ENCODE measurements at regions not wholly inside any gene's neighbourhood (a gene's known extent, or its start where the extent isn't known, plus 50 kb on each side); places are given as distances from the start of the nearest gene placed in this dataset.
"Not testable (repeated sequence)": the region's sequence is repeated elsewhere in the genome, so short reads cannot be mapped to it uniquely, and the experiment has no call there.

GRCh38 chrY:7588176-7588575, 676.6 kb upstream of the AMELY start:
- peak; percentile 82; the same call in 2 of the 3 replicates for ATAC-seq (ENCODE audit: low read depth)
- H3K36me3 ChIP-seq (ENCODE audit: low read depth); H3K4me3 ChIP-seq (ENCODE audit: severe bottlenecking); H3K9me3 ChIP-seq (ENCODE audit: severe bottlenecking); H3K27me3 ChIP-seq (ENCODE audit: insufficient read depth, poor library complexity, severe bottlenecking); H3K4me1 ChIP-seq (ENCODE audit: insufficient read depth, poor library complexity, severe bottlenecking); DNase-seq (ENCODE audit: low spot score): not testable (repeated sequence)
- peak overlapping the region; percentile 26 for H3K27ac ChIP-seq (ENCODE audit: poor library complexity, severe bottlenecking)

- no peaks in the 10 kb centered on the region for H3K36me3 ChIP-seq (ENCODE audit: low read depth)
- ATAC-seq (ENCODE audit: low read depth) (peak; percentile 82), DNase-seq (ENCODE audit: low spot score) (no peak)
- peaks cover 12% of the 10 kb centered on the region for H3K4me1 ChIP-seq (ENCODE audit: insufficient read depth, poor library complexity, severe bottlenecking)
- H3K9me3 ChIP-seq (ENCODE audit: severe bottlenecking) = no peaks in the 10 kb centered on the region
- no peak for TF ChIP-seq CTCF (IDR thresholded peaks at IDR 0.05; ENCODE audit: poor library complexity, severe bottlenecking)
- H3K27ac ChIP-seq (ENCODE audit: poor library complexity, severe bottlenecking) = no peak overlapping the region
- H3K27me3 ChIP-seq (ENCODE audit: insufficient read depth, poor library complexity, severe bottlenecking) = no peaks in the 10 kb centered on the region
- H3K4me3 ChIP-seq (ENCODE audit: severe bottlenecking) = no peak overlapping the region
Observed at GRCh38 chrY:7562541-7562940, 651.0 kb upstream of the AMELY start.

GRCh38 chrY:7557675-7558074, 646.1 kb upstream of the AMELY start:
- Histone ChIP-seq H3K27ac (ENCODE audit: poor library complexity, severe bottlenecking) (no peak overlapping the region), H3K4me3 (ENCODE audit: severe bottlenecking) (no peak overlapping the region), H3K36me3 (ENCODE audit: low read depth) (no peaks in the 10 kb centered on the region), H3K27me3 (ENCODE audit: insufficient read depth, poor library complexity, severe bottlenecking) (no peaks in the 10 kb centered on the region), H3K4me1 (ENCODE audit: insufficient read depth, poor library complexity, severe bottlenecking) (peaks cover 8% of the 10 kb centered on the region), H3K9me3 (ENCODE audit: severe bottlenecking) (no peaks in the 10 kb centered on the region)
- ATAC-seq (ENCODE audit: low read depth) (peak; percentile 50; the same call in 1 of the 3 replicates), DNase-seq (ENCODE audit: low spot score) (no peak)
- TF ChIP-seq CTCF (IDR thresholded peaks at IDR 0.05; ENCODE audit: poor library complexity, severe bottlenecking) = peak; percentile 39

- Histone ChIP-seq H3K4me1 (ENCODE audit: insufficient read depth, poor library complexity, severe bottlenecking) (no peaks in the 10 kb centered on the region), H3K9me3 (ENCODE audit: severe bottlenecking) (no peaks in the 10 kb centered on the region), H3K36me3 (ENCODE audit: low read depth) (no peaks in the 10 kb centered on the region), H3K27me3 (ENCODE audit: insufficient read depth, poor library complexity, severe bottlenecking) (no peaks in the 10 kb centered on the region), H3K27ac (ENCODE audit: poor library complexity, severe bottlenecking) (no peak overlapping the region), H3K4me3 (ENCODE audit: severe bottlenecking) (no peak overlapping the region)
- ATAC-seq (ENCODE audit: low read depth) (no peak), DNase-seq (ENCODE audit: low spot score) (no peak)
- no peak for TF ChIP-seq CTCF (IDR thresholded peaks at IDR 0.05; ENCODE audit: poor library complexity, severe bottlenecking)
Observed at GRCh38 chrY:7555006-7555405, 643.5 kb upstream of the AMELY start.

- no peaks in the 10 kb centered on the region for H3K27me3 ChIP-seq (ENCODE audit: insufficient read depth, poor library complexity, severe bottlenecking)
- H3K9me3 ChIP-seq (ENCODE audit: severe bottlenecking) = no peaks in the 10 kb centered on the region
- peaks cover 8% of the 10 kb centered on the region for H3K4me1 ChIP-seq (ENCODE audit: insufficient read depth, poor library complexity, severe bottlenecking)
- no peak for ATAC-seq (ENCODE audit: low read depth)
- no peak for DNase-seq (ENCODE audit: low spot score)
- H3K4me3 ChIP-seq (ENCODE audit: severe bottlenecking) = no peak overlapping the region
- no peak for TF ChIP-seq CTCF (IDR thresholded peaks at IDR 0.05; ENCODE audit: poor library complexity, severe bottlenecking)
- H3K36me3 ChIP-seq (ENCODE audit: low read depth) = no peaks in the 10 kb centered on the region
- peak overlapping the region; percentile 49 for H3K27ac ChIP-seq (ENCODE audit: poor library complexity, severe bottlenecking)
Observed at GRCh38 chrY:7545060-7545459, 633.5 kb upstream of the AMELY start.

Measured in RWPE2 (cell line).